NCI-H82 treated with DMSO at 0.1 percent for 48 hours (cell line): ENCODE measurements at regions not wholly inside any gene's neighbourhood (a gene's known extent, or its start where the extent isn't known, plus 50 kb on each side); places are given as distances from the start of the nearest gene placed in this dataset.
"Not testable (repeated sequence)": the region's sequence is repeated elsewhere in the genome, so short reads cannot be mapped to it uniquely, and the experiment has no call there.

Experiments used
- DNase-seq: peaks from one replicate; lab custom pipeline; 2025; ENCODE audit not compliant: unreplicated experiment; lab: John Stamatoyannopoulos, UW

GRCh38 chr15:92705764-92706163, 50.2 kb upstream of the FAM174B start:
- DNase-seq = no peak

GRCh38 chr15:92706201-92706600, 50.6 kb upstream of the FAM174B start:
- DNase-seq = no peak

- no peak for DNase-seq
Observed at GRCh38 chr15:92707880-92708551, 52.4 kb upstream of the FAM174B start.

GRCh38 chr15:92708635-92709034, 53.1 kb upstream of the FAM174B start:
- DNase-seq = no peak

GRCh38 chr15:92709110-92709790, 53.7 kb upstream of the FAM174B start:
- DNase-seq = no peak

- no peak for DNase-seq
Observed at GRCh38 chr15:92711457-92711831, 55.9 kb upstream of the FAM174B start.

- DNase-seq = no peak
Observed at GRCh38 chr15:92714077-92714476, 58.5 kb upstream of the FAM174B start.

- DNase-seq = peak; percentile 57
Observed at GRCh38 chr15:92714477-92715401, 59.2 kb upstream of the FAM174B start.

GRCh38 chr15:92715758-92716157, 60.2 kb upstream of the FAM174B start:
- DNase-seq = no peak

- DNase-seq = no peak
Observed at GRCh38 chr15:92719021-92719420, 63.4 kb upstream of the FAM174B start.

GRCh38 chr15:92724144-92724543, 68.6 kb upstream of the FAM174B start:
- DNase-seq = no peak

GRCh38 chr15:92725171-92725570, 69.6 kb upstream of the FAM174B start:
- DNase-seq = no peak

- DNase-seq = no peak
Observed at GRCh38 chr15:92728266-92728665, 72.7 kb upstream of the FAM174B start.

GRCh38 chr15:92733090-92733933, 77.7 kb upstream of the FAM174B start:
- no peak for DNase-seq

- DNase-seq = no peak
Observed at GRCh38 chr15:92733934-92734521, 78.5 kb upstream of the FAM174B start.

- not testable (repeated sequence) for DNase-seq
Observed at GRCh38 chr15:92739246-92739645, 83.7 kb upstream of the FAM174B start.

- no peak for DNase-seq
Observed at GRCh38 chr15:92745845-92746271, 90.3 kb upstream of the FAM174B start.

- DNase-seq = no peak
Observed at GRCh38 chr15:92747047-92747446, 91.5 kb upstream of the FAM174B start.

GRCh38 chr15:92749216-92749615, 93.6 kb upstream of the FAM174B start:
- no peak for DNase-seq

- DNase-seq = peak; percentile 31
Observed at GRCh38 chr15:92749946-92750345, 94.4 kb upstream of the FAM174B start.
